ENCODE measurements at regions not wholly inside any gene's neighbourhood (a gene's known extent, or its start where the extent isn't known, plus 50 kb on each side); places are given as distances from the start of the nearest gene placed in this dataset.
"Not testable (repeated sequence)": the region's sequence is repeated elsewhere in the genome, so short reads cannot be mapped to it uniquely, and the experiment has no call there.

DNA sequence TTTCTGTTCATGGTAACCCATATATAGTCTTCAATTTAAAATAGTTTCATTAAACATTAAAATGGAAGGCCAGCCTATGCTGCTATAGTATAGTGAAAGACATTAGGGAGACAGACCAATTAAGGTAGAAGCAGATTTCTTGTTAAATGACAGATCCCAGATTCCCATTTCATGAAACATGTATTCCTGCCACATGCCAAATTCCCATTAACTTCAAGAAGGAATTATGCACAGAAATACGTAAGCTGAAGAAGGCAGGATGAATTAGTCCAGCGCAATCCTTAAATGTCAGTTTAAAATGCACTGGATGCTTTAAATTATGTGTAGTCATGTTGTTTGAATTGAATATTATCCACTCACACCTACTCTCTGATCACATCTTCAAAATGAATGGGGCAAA is 424.9 kb downstream of the SH2D1A start:
- no peak for DNase-seq (ENCODE audit: low read depth)
- no peak overlapping the region for H3K4me3 ChIP-seq (ENCODE audit: low read length)
- TF ChIP-seq, protein P1, sequence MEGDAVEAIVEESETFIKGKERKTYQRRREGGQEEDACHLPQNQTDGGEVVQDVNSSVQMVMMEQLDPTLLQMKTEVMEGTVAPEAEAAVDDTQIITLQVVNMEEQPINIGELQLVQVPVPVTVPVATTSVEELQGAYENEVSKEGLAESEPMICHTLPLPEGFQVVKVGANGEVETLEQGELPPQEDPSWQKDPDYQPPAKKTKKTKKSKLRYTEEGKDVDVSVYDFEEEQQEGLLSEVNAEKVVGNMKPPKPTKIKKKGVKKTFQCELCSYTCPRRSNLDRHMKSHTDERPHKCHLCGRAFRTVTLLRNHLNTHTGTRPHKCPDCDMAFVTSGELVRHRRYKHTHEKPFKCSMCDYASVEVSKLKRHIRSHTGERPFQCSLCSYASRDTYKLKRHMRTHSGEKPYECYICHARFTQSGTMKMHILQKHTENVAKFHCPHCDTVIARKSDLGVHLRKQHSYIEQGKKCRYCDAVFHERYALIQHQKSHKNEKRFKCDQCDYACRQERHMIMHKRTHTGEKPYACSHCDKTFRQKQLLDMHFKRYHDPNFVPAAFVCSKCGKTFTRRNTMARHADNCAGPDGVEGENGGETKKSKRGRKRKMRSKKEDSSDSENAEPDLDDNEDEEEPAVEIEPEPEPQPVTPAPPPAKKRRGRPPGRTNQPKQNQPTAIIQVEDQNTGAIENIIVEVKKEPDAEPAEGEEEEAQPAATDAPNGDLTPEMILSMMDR (conservative IDR thresholded peaks at IDR 0.05; ENCODE audit: low read length) = no peak

DNA sequence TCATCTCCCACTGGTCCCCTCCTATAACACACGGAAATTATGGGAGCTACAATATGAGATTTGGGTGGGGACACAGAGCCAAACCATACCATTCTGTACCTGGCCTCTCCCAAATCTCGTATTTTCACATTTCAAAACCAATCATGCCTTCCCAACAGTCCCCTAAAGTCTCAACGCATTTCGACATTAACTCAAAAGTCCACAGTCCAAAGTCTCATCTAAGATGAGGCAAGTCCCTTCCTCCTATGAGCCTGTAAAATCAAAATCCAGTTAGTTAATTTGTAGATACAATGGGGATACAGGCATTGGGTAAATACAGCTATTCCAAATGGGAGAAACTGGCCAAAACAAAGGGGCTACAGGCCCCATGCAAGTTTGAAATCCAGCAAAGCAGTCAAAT is 441.9 kb downstream of the SH2D1A start:
- H3K4me3 ChIP-seq (ENCODE audit: low read length); DNase-seq (ENCODE audit: low read depth): not testable (repeated sequence)

DNA sequence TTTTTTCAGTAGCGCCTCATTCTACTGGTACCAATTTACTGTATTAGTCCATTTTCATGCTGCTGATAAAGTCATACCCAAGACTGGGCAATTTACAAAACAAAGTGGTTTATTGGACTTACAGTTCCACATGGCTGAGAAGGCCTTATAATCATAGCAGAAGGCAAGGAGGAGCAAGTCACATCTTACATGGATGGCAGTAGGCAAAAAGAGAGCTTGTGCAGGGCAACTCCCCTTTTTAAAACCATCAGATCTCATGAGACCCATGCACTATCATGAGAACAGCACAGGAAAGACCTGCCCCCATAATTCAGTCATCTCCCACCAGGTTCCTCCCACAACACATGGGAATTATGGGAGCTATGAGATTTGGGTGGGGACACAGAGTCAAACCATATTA is 443.5 kb downstream of the SH2D1A start:
- not testable (repeated sequence) for H3K4me3 ChIP-seq (ENCODE audit: low read length); DNase-seq (ENCODE audit: low read depth)

DNA sequence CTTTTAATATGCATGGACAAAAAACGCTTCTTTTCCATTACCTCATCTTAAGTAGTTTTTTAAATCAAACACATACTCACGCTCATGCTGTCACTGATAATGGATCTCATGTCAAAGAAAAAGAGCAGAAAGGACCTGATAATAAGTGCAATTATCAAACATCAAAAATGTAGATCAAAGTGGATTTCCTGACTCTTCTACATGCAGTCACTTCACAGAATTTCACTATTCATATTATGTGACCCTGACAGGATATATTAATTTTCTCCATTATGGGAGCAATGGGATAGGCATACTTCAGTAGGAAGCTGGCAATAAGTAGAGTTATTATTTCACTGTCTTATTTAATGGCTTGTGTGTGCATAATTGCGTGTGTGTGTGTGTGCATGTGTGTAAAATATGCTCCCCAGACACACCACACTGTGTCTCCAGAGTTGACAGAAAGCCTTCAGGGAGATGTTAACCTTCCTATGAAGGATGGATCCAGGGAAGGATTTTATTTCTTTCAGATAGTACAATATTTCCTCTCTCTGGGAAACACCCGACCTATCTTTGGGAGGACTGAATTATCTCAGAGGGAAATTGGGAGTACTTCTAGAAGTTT is 445.2 kb downstream of the SH2D1A start:
- no peak overlapping the region for H3K4me3 ChIP-seq (ENCODE audit: low read length)
- DNase-seq (ENCODE audit: low read depth) = no peak
- TF ChIP-seq, protein P1 (conservative IDR thresholded peaks at IDR 0.05; ENCODE audit: low read length) = no peak

DNA sequence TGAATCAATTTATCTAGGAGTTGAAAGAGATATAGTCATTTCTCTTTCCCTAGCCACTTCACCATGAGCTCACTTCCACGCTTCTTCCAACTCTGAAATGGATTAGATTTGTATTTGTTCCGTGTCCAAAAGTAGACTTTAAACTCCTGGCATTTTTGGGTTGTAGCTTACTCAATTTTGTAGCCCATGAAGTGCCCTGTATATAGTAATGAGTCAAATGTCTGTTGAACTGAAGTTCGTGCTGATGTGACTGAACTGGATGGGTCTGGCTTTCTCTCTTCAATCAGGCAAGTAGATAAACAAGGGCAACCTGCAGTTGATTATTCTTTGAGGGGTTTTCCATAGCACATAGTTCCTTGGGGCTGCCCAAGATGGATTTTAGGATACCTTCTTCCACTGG is 450.6 kb downstream of the SH2D1A start:
- no peak for DNase-seq (ENCODE audit: low read depth)
- TF ChIP-seq, protein P1 (conservative IDR thresholded peaks at IDR 0.05; ENCODE audit: low read length) = no peak
- H3K4me3 ChIP-seq (ENCODE audit: low read length) = no peak overlapping the region

DNA sequence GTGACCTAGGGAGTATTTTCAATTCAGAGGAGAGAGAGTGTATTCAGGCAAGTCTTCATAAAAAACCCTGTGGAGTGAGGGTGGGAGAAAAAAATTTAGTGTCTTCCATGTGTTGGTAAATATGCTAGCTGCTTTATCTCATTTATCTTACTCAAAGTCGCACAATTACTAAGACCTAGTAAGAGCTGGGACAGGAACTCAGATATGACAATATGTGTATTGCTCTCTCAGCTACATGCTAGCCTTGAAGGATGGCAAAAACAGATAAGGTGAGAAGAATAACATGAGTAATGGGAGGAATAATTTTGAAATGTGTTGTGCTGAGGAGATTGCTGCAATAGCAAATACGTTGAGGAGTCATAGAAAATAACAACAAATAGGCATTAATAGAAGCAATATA is 458.6 kb downstream of the SH2D1A start:
- TF ChIP-seq, protein P1 (conservative IDR thresholded peaks at IDR 0.05; ENCODE audit: low read length) = no peak
- DNase-seq (ENCODE audit: low read depth) = no peak
- H3K4me3 ChIP-seq (ENCODE audit: low read length) = no peak overlapping the region

DNA sequence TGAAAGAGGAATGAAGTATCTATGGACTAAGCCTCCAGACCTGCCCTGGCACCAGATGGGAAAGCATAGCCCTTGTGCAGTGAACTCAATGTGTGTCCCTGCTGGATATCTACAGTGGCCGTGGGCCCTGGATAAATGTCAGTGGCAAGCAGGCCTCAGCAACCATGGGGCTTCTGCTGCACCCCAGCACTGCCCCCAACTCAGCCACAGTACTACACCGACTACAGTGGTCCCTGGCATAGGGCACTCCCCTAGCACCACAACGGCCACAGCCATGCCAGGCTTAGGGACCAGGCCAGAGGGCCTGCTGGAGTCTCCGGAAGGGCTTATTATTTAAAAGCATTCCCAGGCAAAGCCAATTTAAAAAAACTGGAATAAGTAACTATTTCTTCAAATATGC is 459.1 kb downstream of the SH2D1A start:
- TF ChIP-seq, protein P1 (conservative IDR thresholded peaks at IDR 0.05; ENCODE audit: low read length) = no peak
- H3K4me3 ChIP-seq (ENCODE audit: low read length) = no peak overlapping the region

DNA sequence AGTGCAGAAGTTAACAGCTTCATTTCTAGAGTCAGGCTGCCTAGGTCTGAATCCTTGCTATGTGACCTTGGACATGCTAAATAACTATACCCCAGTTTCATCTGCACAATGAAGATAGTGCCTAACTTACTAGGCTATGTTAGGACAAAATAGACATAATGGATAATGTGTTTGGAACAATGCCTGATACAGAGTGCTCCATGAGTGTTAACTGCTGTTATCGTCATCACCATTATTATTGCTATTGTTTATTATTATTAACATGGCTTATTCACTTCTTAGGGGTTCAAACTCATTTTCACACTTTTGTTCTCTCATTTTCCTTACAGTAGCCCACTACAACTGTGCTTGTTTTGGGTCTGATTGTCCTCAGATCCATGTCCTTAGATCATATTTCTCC is 467.7 kb downstream of the SH2D1A start:
- DNase-seq (ENCODE audit: low read depth) = no peak
- TF ChIP-seq, protein P1 (conservative IDR thresholded peaks at IDR 0.05; ENCODE audit: low read length) = no peak
- H3K4me3 ChIP-seq (ENCODE audit: low read length) = no peak overlapping the region

More for the DNA sequence above, 459.1 kb downstream of the SH2D1A start:
- DNase-seq (ENCODE audit: low read depth) = no peak
